ENCODE measurements at regions not wholly inside any gene's neighbourhood (a gene's known extent, or its start where the extent isn't known, plus 50 kb on each side); places are given as distances from the start of the nearest gene placed in this dataset.
"Not testable (repeated sequence)": the region's sequence is repeated elsewhere in the genome, so short reads cannot be mapped to it uniquely, and the experiment has no call there.

GRCh38 chr5:97234380-97234779 is 51.3 kb upstream of the RIOK2 start:
- H3K4me3 ChIP-seq (ENCODE audit: low read depth, low read length); DNase-seq (ENCODE audit: low read depth): not testable (repeated sequence)

DNA sequence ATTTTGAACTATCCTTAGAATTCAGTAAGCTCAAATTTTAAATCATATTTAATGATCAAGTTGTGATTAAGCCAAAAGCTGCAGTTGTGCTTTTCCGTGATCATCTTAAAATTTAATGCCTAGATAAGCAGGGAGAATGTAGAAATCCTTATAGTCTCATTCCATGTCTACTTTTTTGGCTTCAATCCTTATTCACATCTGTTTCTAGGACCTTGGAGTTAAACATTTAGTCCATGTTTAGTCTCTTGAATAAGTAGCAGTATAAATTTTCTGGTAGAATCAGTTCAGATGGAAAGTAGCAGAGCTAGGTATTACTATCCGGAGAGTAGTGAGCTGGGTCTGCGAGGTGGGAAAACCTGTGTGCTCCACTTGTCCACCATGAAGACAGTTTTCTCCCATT is 59.3 kb upstream of the RIOK2 start:
- DNase-seq (ENCODE audit: low read depth) = no peak
- H3K4me3 ChIP-seq (ENCODE audit: low read depth, low read length) = no peak overlapping the region
- no peak for TF ChIP-seq CTCF (IDR thresholded peaks at IDR 0.05; ENCODE audit: control insufficient read depth, extremely low read depth, insufficient read depth)

DNA sequence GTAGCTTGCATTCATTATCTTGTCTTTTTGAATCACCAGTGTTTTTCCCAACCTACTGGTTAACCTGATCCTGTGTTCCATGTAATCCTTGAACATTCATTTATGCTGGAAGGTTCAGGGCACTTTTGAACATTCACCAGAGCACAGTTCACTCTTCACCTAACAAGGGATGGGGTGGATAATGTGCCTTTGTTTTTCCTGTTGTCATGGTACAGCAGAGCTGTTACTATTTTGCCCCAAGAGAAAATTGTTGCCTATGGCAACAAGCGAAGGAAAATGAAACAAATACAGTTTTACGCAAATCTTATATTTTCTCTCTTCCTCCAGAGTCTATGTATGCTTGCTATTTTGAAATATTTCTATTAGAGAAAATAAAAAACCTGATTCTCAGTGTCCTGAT is 60.3 kb upstream of the RIOK2 start:
- H3K4me3 ChIP-seq (ENCODE audit: low read depth, low read length) = no peak overlapping the region
- no peak for DNase-seq (ENCODE audit: low read depth)
- no peak for TF ChIP-seq CTCF (IDR thresholded peaks at IDR 0.05; ENCODE audit: control insufficient read depth, extremely low read depth, insufficient read depth)

GRCh38 chr5:97245386-97245785 is 62.3 kb upstream of the RIOK2 start:
- DNase-seq (ENCODE audit: low read depth) = no peak

DNA sequence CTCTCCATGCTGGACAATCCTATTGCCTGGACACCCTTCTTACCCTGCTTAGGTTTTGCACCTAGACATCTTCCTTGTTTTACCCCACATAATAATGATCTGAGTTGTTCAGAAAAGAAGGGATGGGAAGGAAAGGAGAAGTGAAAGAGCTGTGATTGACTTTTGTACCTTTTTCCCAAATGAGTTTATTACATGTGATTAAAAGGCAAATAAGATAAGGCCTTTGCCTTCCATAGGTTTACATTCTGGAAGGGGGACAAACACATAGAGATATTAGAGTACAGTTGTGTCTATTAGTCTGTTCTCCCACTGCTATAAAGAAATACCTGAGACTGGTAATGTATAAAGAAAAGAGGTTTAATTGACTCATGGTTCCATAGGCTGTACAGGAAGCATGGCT is 67.1 kb upstream of the RIOK2 start:
- H3K4me3 ChIP-seq (ENCODE audit: low read depth, low read length) = no peak overlapping the region
- TF ChIP-seq CTCF (IDR thresholded peaks at IDR 0.05; ENCODE audit: control insufficient read depth, extremely low read depth, insufficient read depth) = no peak
- DNase-seq (ENCODE audit: low read depth) = no peak

More at GRCh38 chr5:97245386-97245785, 62.3 kb upstream of the RIOK2 start:
- no peak for TF ChIP-seq CTCF (IDR thresholded peaks at IDR 0.05; ENCODE audit: control insufficient read depth, extremely low read depth, insufficient read depth)
- H3K4me3 ChIP-seq (ENCODE audit: low read depth, low read length) = no peak overlapping the region

DNA sequence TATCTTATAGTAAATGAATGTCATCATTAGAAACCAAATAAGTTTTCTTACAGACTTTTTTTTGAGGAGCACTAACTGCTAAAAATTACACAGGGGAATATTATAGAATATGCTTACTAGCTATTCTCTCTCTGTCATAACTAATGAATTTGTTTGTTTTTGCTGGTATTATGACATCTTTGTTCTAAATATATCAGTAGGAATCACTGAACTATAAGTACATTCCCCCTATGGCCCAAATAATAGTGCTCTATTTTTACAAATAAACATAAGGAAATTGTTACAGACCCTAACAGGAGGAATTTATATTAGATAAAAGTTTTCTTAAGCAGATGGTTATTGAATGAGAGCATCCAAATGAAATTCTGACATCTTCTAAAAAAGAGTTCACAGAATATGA is 83.0 kb upstream of the RIOK2 start:
- DNase-seq (ENCODE audit: low read depth) = no peak
- no peak for TF ChIP-seq CTCF (IDR thresholded peaks at IDR 0.05; ENCODE audit: control insufficient read depth, extremely low read depth, insufficient read depth)
- no peak overlapping the region for H3K4me3 ChIP-seq (ENCODE audit: low read depth, low read length)

DNA sequence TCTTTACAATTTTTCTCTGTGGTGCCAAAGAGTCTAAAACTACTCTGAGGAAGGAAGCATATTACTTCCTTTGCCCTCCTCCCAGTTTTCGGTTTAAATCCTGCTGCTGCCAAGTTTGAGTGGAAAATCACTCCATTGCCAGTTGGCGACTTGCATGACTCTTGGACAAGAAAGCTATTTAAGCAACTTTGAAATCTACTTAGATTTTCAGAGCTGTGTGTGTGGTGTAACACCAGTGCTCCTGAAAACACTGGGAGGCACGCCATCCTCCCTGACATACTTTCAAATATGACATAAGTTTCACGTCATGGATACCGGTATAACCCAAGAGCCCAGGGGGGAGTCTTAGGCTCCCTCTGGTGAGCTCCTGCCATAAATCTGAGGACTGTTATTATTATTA is 83.5 kb upstream of the RIOK2 start:
- TF ChIP-seq CTCF (IDR thresholded peaks at IDR 0.05; ENCODE audit: control insufficient read depth, extremely low read depth, insufficient read depth) = no peak
- H3K4me3 ChIP-seq (ENCODE audit: low read depth, low read length) = no peak overlapping the region

GRCh38 chr5:97267767-97268166 is 84.7 kb upstream of the RIOK2 start:
- no peak for DNase-seq (ENCODE audit: low read depth)
- no peak for TF ChIP-seq CTCF (IDR thresholded peaks at IDR 0.05; ENCODE audit: control insufficient read depth, extremely low read depth, insufficient read depth)
- H3K4me3 ChIP-seq (ENCODE audit: low read depth, low read length) = no peak overlapping the region

More for the DNA sequence above, 83.5 kb upstream of the RIOK2 start:
- DNase-seq (ENCODE audit: low read depth) = no peak

Data from LNCaP clone FGC (cell line).